ENCODE measurements at regions not wholly inside any gene's neighbourhood (a gene's known extent, or its start where the extent isn't known, plus 50 kb on each side); places are given as distances from the start of the nearest gene placed in this dataset.
"Not testable (repeated sequence)": the region's sequence is repeated elsewhere in the genome, so short reads cannot be mapped to it uniquely, and the experiment has no call there.

DNA sequence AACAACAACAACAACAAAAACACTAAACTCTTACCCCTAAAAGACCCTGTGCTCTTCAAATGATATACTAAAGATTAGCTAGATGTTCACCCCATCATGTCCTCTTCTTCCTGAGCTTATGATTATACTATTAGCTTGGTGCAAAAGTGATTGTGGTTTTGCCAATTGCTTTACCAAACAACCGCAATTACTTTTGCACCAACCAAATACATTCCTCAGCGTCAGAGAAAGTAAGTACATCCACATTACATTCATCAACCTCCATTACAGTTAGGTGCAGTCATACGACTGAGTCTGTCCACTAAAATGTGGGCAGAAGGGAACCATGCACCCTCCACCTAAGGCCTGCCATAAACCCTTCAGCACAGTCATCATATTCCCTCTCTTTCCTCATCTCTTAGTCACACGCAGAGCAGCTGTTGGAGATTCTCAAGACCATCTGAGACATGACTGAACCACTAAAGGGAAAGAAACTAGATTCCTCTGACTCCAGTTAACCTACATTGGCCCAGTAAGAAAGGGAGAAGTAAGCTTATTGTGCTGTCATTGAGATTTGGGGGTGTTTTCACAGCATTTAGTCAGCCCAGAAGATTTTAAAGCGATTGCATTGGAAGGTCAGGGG lies 181.6 kb upstream of the TLE4 start:
- DNase-seq (ENCODE audit: low spot score), result no peak

DNA sequence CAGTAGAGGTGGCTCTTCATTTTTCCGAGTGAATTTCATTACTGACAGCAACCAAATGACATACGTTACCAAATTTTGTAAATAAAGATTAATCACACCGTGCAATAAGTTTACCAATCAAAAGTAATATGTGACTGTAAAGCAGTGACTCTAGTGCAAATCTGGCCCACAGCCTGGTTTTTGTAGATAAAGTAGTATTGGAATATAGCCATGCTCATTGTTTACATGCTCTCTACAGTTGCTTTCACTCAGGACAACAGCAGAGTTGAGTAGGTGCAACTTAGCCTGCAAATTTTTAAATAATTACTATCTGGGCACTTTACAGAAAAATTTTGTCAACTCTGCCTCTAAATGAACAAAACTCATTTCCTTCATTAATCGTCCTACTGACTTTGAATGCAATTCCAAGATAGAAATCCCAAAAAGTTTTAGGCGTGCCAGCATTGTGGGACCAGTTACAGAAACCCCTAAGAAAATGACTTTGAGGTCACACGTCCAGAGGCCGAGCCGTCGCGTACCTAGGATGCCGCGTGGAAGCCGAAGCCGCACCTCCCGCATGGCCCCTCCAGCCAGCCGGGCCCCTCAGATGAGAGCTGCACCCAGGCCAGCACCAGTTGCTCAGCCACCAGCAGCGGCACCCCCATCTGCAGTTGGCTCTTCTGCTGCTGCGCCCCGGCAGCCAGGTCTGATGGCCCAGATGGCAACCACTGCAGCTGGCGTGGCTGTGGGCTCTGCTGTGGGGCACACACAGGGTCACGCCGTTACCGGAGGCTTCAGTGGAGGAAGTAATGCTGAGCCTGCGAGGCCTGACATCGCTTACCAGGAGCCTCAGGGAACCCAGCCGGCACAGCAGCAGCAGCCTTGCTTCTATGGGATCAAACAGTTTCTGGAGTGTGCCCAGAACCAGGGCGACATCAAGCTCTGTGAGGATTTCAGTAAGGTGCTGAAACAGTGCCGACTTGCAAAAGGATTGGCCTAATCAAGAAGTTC lies 180.7 kb upstream of the TLE4 start:
- no peak for DNase-seq (ENCODE audit: low spot score)

DNA sequence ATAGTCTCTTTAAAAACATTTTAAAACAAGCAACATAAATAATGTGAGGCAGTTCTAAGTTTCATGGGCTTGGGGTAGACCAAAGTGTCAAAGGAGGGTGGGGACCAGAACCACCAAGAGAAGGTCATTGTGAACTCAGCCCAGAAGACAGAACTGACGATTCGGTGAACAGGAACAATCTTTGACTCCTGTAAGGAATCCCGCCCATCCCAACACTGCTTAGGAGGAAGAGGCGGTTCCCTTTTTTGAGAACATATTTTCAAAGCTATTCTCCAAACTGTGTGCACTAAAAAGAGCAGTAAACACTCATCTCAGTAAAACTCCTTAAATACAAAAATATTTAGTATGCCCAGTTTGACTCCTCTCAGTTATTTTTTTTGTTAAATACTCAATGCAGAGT lies 176.5 kb upstream of the TLE4 start:
- no peak for DNase-seq (ENCODE audit: low spot score)

DNA sequence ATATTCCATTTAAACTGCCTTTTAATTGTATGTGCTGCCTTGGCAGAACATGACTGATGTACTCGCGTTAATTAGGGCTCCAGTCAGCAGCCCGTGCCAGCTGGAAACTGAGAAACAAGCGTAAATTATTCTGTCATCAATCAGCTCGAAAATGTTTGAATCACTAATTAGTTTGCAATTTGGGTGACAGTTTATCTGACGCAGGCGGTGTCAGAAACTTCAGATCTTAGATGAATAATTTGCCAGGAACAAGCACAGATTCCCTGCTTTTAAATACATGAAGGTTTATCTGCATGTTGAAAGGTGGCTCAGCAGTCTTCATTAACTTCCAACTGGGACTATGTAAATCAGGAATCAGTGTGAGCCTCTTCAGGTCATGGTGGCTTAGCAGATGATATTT lies 176.0 kb upstream of the TLE4 start:
- no peak for DNase-seq (ENCODE audit: low spot score)

DNA sequence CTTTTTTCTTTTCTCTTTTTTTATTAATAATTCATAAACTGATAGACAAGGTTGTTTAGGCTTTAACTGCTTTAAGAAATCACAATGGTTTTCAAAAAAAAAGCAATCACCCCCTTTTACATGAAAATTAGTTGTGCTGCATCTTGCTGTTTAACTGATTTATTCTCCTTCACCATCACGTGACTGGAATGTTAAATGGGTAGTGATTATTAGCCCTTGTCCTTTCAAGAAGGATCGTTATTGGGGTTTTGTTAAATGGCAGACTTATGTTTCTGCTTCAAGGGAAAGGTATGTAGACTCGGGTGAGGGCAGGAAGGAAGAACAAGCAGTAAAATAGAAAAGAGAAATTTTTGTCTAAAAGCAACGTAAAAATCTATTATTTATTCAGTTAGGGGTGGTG lies 175.6 kb upstream of the TLE4 start:
- no peak for DNase-seq (ENCODE audit: low spot score)

DNA sequence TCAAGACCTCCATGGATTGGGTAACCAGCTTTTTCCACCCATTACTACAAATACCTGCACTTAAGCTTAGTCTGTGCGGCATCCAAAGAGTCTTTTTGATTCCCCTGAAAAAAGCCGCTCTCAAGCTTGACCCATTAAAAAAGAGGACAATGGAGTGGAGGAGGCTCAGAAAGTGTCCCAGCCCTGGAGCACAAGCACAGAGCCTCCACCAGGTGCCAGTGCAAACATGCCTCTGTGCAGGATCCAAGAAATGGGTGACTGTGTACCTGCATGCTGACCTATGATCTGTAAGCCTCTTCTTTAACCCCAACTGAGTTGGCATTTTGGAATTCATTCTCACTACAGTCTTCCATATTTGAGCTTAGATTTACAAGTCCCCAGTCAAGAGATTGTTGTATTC lies 168.3 kb upstream of the TLE4 start:
- DNase-seq (ENCODE audit: low spot score), result no peak

DNA sequence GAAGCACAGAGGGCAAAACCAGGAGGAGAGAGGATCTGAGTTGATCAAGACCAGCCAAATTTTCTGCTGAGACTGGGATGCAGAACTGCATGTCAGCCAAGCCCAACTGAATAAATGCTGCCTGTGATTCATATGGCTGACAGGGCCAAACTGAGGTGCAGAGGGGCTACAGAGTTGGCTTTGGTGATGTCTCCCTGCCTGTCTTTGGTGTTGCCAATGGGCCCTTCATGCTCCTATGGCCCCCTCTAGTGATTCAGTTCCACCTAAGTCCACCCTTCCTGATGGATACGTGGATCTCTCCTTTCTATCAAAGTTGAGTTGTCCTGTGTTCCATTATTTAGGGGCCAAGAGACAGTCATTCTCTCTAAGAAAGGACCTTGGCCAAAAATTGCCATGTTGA lies 163.6 kb upstream of the TLE4 start:
- no peak for DNase-seq (ENCODE audit: low spot score)

DNA sequence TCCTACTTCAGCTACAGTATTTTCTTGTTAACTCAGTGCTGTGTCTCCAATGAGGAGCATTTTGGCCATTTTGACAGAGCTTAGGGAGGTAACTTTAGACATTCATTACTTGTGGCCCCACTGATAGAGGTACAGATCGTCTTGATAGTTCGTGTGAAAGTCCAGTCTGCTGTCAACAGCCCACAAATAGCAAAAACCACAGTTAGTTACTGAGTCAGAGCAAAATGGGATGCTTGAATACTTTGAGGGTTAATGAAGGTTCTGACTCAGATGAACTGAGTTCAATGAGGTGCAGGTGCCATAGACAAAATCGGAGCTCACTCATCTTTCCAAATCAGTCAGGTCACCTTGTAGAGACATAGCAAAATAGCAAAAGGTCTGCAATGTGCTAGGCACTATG lies 163.1 kb upstream of the TLE4 start:
- DNase-seq (ENCODE audit: low spot score), result no peak

DNA sequence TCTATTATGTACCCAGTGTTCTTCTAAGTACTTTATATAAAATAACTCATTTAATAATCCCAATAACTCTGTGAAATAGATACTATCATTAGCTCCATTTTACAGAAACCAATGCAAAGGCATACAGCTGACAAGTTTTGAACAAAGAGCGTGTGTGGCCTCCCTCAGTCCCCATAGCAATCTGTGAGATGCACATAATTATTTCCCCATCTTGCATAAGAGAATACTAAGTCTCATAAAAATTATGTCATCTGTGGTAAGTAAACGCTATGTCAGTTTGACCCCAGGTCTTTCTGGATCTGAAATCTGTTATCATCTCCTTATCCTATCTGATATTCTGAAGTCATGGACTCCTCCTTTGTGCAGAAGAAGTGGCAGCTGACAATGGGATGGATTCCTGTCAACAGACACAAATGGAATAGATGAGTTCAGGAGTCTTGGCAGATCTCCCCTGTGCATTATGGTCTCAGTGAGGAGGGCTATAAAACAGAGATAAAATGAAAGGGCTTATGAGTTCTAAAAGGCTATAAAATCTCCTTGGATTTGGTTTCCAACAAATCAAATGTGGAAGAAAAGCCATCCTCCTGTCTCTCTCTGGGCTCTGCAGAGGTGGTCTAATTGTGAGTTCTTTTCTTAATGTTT lies 162.5 kb upstream of the TLE4 start:
- DNase-seq (ENCODE audit: low spot score), result no peak

DNA sequence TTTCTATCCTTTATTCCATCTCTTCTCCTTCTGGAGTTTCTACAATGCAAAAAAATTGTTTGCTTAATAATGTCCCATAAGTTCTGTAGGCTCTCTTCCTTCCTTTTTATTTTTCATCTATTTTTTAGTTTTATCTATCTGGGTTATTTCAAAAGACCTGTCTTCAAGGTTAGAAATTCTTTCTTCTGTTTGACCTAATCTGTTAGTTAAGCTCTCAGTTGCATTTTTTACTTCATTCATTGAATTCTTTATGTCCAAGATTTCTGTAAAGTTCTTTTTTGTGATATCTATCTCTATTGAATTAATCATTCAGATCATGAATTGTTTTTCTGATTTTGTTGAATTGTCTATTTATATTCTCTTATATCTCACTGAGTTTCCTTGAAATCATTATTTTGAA lies 145.9 kb upstream of the TLE4 start:
- DNase-seq (ENCODE audit: low spot score), result no peak

DNA sequence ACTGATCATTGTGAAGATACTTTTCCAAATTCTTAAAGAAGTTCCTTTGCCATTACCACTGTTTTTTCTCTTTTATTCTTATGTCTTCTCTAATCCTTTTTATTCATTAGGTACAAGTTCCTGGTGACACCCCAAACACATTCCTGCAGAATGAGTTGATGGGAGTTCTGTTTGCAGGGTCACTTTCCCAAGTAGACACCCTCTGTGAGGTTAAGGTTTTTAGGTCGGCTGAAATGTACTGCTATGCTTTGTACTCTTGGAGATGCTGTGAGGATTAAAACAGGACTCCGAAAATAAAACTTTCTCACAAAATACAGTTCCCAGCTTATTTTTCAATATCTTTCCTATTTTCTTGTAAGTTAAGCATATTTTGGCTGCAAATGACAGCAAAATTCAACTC lies 143.3 kb upstream of the TLE4 start:
- DNase-seq (ENCODE audit: low spot score), result no peak

DNA sequence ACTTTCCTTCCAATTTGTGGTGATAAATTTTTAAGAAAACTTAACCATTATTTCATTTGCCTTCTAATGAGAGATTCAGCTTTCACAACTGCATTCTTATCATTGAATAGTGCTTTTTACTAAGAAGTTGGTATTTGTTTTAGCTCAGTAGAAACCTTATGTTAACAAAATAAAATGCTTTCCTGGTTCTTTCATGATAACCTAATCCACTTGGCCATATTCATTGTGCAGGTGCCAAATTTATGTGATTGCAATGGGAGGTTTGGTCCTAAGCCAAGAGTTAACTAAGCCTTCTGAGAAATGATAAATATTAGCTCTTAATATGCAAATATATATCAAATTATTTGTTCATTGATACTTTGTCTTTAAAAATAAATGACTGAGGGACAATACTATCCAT lies 141.1 kb upstream of the TLE4 start:
- no peak for DNase-seq (ENCODE audit: low spot score)

DNA sequence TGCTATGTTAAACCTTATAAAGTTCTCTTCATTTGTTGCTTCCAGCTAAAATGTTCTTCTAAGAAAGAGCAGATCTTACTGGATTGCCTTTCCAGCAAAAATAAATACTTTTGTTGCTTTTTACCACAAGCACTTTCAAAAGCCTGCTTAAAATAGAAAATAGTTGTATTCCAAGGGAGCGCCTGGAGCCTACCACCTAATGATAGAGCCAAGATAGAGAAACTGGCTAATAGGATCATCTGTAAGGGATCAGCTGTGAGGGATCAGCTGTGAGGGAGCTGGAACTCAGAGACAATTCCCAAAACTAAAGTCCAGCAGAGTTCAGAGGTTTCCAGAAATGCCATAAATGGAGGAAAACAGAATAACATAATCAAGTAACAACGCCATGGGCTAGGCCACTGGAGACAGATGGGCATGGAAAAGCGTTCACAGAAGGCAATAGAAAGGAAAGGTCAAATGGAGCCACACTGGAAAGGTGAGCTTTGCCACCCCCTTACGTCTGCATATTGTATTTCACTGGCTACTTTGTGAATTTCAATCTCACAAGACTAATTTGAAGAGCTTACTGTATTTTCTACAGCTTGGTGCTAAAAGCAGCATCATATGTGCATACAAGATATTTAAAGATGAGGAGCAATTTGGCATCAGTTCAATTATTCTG lies 140.6 kb upstream of the TLE4 start:
- no peak for DNase-seq (ENCODE audit: low spot score)

DNA sequence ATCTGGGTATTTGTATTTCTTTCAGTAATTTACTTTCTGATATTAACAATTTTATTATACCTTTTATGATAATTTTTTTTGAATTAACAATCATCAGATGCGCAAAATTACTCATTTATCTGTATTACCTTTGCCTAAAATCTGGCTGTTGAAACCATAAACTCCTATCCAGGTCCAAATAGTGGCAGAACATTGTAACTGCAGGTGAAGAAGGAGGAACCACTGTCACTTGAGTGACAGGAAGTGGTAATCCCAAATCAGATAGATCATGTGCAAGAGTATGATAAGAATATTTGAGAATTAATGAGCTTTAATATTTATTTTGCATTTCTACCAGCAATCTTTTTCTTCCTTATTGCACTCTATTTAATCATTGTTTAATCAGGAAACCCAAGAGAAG lies 139.3 kb upstream of the TLE4 start:
- no peak for DNase-seq (ENCODE audit: low spot score)

DNA sequence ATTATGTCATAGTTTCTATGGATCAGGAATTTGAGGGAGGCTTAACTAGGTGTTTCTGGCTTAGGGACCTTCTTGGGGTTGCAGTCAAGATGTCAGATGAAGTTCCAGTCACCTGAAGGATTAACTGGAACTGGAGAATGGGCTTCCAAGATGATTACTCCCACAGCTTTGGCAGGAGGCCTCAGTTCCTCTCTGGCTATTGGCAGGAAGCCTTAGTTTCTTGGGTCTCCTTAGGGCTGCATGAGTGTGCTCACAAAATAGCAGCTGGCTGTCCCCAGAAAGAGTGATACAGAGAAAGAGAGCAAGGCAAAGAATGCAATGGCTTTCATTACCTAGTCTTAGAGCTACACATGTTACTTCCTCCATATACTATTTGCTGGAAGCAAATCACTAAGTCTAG lies 138.1 kb upstream of the TLE4 start:
- no peak for DNase-seq (ENCODE audit: low spot score)

DNA sequence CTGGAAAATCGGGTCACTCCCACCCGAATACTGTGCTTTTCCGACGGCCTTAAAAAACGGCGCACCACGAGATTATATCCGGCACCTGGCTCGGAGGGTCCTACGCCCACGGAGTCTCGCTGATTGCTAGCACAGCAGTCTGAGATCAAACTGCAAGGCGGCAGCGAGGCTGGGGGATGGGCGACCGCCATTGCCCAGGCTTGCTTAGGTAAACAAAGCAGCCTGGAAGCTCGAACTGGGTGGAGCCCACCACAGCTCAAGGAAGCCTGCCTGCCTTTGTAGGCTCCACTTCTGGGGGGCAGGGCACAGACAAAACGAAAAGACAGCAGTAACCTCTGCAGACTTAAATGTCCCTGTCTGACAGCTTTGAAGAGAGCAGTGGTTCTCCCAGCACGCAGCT lies 132.5 kb upstream of the TLE4 start:
- not testable (repeated sequence) for DNase-seq (ENCODE audit: low spot score)

DNA sequence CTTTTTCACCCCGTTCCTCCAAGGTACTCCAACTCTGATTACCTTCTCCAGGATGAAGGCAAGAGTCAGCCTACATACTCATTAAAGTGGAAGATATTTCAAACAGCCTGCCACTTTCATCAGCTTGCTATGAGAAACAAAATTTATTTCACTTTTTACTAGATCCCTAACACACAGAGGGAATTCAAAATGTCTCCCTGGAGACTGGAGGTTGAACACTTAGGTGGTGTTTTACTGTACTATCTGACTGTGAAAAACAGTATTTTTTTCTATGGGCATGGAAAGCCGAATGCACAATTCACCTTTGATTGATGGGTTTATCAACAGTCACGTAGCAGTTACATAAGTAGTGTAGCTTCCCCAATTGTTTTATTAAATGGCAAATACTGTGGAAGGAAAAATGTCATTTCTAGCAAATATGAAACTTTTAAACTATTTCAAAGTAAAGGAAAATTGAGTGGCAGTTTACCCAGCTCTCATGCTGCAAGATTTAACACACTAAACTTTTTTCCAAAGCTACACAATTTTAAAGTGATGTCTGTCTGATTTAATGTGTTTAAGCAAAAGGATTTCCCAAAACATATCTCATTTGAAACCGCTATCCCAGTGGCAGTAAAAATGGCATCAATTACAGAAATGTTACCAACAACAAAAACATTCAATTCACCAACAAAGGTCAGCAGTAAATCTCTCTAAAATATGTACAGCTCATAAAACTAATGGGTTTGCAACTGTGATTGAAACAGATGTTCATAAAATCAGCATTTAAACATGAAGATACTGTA lies 125.0 kb upstream of the TLE4 start:
- no peak for DNase-seq (ENCODE audit: low spot score)

DNA sequence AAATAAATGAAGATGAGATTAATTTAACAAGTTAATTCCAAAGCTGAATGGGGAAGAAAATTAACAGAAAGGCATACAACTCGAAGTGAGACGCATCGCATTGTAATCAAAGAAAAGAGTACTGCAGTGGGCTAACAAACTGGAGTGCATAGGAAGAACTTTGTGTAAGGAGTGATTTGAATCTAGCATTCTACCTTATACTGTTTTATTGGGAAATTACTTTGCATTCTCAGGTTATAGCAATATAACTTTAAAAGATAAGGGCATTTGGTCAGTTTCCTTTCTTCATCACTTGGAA lies 124.5 kb upstream of the TLE4 start:
- DNase-seq (ENCODE audit: low spot score), result no peak

DNA sequence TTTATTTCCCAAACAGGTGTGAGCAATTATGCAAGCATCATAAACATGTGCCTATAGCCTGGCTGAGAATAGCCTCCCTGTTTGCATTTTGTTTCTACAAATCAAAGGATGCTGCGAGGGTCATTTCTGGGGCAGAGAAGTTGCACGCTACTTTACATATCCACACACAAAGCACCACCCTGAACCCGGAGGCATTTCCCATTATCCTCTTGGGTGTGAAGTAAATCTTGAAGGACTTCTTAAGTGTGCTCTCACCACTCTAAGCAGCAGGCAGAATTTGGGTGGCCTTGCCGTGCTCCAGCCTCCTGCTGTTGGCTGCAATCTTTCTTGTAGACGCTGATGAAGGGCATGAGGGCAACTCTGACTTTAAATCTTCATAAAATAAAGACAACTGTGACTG lies 124.0 kb upstream of the TLE4 start:
- no peak for DNase-seq (ENCODE audit: low spot score)

DNA sequence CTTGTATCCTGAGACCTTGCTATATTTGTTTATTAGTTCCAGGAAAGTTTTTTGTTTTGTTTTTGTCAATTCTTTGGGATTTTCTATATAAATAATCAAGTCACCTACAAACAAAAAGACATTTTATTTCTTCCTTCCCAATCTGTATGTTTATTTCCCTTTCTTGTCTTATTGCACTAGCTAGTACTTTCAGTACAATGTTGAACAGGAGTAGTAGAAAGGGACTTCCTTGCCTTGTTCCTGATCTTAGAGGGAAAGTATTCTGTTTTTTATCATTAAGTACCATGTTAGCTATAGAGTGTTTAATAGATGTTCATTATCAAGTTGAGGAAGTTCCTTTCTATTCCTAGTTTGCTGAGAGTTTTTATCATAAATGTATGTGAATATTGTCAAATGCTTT lies 119.5 kb upstream of the TLE4 start:
- no peak for DNase-seq (ENCODE audit: low spot score)

DNA sequence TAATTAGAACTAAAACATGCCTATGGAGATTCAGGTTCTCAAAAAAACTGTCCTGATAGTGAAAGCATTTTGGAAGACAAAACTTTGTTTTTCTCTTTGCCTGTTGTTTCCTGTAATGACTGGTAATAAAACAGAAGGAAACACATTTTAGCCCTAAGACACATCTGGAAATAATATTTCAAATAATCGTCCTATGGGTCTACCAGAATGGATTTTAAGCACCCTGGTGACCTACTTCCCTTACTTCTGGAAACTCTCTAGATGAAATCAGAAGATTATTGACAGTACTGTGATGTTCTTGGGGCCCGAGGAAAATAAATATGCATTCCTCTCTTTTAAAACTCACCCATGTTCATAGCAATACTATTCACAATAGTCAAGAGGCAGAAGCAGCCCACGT lies 110.1 kb upstream of the TLE4 start:
- DNase-seq (ENCODE audit: low spot score), result no peak

DNA sequence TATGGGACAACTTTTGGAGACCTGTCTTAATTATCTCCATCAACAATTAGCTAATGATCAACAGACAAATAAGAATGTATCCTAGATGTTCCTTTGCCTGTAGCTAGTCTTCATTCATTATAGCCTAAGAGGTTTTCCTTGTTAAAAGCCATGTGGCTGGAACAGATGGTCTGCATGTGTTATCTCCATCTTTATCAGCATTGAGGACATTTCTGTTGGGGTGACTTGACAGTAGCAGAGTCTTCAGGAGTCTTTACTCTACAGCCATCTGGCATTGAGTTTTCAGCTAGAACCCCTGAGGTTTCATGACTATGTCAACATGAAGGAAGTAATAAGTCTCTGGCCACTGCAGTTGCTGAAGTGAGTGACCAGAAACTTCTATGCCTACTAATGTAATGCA lies 106.6 kb upstream of the TLE4 start:
- DNase-seq (ENCODE audit: low spot score), result no peak
